Muscle of back (tissue), 3 donors: ENCODE measurements at regions not wholly inside any gene's neighbourhood (a gene's known extent, or its start where the extent isn't known, plus 50 kb on each side); places are given as distances from the start of the nearest gene placed in this dataset.
"Not testable (repeated sequence)": the region's sequence is repeated elsewhere in the genome, so short reads cannot be mapped to it uniquely, and the experiment has no call there.

Experiments used
- DNase-seq, 3 donors: peaks; one replicate each; pipeline versions ENCODE4 v3.0.0 to v3.0.0-alpha.2; 2013

- no peak for DNase-seq
Observed at GRCh38 chr1:182159443-182159842, 97.9 kb upstream of the ZNF648 start.

- no peak for DNase-seq
Observed at GRCh38 chr1:182157187-182157586, 95.7 kb upstream of the ZNF648 start.

GRCh38 chr1:182154425-182154824, 92.9 kb upstream of the ZNF648 start:
- DNase-seq = not testable (repeated sequence)

GRCh38 chr1:182149411-182149965, 88.0 kb upstream of the ZNF648 start:
- DNase-seq = peak; percentile 43 to 58 (median 44)

- no peak for DNase-seq
Observed at GRCh38 chr1:182147951-182148350, 86.4 kb upstream of the ZNF648 start.

DNA sequence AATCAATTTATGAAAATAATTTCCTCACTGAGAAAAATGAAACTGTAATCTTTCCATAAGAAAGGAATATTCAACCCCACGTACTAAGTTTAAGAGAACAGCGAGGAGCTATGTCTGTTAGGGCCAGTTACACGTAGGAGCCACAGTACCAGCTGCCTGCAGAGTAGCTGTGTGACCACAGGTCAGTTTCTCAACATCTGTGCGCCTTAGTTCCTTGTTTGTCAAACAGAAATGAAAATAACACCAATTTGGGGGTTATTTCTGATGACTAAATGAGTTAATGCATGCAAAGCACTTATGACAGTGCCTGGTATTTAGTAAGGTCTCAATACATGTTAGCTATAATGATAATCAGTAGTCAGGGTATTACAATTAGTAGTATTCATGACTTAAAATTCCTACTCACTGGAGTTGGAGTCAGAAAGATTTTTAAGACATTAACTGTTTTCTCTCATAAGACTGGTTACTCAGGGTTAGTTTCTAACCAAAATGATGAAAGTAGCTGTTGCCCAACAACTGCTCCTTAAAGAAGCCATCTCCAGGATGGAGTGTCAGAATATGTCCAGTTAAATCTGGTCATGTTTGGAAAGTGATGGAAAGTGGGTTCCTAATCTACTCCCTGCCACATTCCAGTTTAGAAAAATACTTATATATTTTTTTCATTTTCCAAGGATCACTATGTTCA, 85.8 kb upstream of the ZNF648 start:
- DNase-seq = no peak

DNA sequence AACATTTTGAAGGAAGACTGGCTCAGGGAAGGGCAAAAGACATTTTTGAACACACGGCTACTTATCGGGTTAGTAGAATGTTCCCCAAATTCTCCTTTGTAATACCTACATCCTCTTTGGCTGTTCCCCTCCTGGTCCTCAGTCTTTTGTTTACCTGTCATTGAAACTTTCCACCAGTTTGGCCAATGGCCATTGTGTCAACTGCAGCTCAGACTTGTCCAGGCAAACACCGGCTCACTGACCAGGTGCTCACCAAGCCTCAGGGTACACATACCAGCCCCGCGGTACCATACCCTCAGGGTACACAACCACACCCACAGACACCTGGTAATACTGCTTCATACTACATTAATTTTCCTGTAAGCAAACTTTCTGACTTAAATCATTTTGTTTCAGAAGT, 84.8 kb upstream of the ZNF648 start:
- no peak for DNase-seq

DNA sequence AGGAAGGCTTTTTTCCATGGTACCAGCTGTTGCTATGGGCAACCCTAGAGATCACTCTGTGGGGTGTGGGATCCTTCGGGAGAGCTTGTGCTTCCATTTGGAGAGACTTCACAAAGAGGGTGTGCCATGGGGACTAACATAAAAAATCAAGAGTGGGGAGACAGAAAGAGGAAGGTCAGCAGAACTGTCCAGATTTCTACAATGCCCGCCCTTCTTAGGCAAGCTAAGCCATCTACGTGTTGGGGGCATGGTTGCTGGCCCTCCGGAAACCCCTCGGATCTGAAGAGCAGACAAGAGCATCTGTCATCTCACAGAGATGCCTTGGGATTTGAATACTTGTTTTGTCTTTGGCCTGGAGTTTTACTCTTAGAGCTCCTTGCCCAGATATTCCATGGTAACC, 83.9 kb upstream of the ZNF648 start:
- no peak for DNase-seq

GRCh38 chr1:182144646-182145030, 83.1 kb upstream of the ZNF648 start:
- DNase-seq = no peak

DNA sequence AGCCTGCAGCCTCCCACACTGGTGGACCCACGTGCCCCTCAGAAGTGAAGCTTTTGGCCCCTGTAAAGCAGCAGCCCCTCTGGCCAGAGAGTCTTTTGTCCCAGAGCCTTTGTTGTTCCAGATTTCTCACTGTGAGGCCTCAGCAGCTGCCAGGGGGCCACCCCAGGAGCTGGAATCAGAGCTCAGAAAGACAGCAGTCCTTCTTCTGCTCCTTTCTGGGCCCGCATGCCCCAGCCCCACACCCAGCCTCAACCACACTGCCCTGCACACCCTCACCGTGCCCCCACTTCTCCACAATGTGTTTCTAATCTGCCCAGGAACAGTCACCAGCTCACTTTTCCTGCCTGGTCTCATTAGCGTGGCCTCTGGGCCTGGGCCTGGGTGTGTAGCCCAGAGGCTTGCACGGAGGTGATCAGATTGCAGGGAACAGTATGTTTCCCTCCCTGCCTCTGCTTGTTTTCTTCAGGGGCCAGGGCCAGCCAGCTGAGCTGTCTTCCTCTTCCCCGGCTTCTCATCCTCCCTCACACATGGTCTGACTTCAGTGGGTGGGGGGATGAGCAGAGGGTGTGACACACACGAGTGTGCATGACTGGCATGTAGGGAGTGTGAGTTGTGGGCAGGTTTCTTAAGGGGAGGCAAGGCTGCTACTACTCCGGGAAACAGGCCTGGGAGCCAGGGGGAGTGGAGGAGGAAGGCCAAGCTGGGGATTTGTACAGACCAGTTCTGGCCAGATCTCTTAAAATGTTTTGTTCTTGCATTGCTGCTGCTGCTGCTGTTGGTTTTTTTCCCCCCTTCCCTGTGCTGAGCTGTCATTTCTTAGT, 82.5 kb upstream of the ZNF648 start:
- DNase-seq = peak; percentile 85 to 95 (median 89)

DNA sequence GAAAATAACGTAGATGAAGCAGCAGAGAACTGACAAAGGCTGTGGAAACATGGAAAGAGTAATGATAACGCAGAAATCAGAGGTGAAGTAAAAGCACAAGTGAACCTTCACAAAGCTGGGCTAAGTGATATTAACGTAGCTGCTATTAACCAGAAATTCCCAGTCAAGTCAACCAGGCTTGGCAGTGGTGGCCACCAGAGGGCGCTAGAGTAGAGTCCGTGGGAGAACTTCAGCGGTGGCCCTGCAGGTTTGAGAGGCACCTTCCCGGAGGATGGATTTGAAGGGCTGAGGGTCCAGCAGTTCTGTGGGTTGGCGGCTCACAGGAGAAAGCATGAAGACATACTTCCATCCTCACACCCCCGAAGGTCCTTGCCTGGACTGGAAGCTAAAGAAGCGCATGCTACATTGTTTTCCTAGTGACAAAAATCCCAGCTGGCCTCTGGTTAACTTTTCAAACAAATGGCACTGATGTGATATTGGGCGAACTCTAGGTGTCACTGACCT, 81.7 kb upstream of the ZNF648 start:
- DNase-seq = peak; percentile 90 to 95 (median 91)

DNA sequence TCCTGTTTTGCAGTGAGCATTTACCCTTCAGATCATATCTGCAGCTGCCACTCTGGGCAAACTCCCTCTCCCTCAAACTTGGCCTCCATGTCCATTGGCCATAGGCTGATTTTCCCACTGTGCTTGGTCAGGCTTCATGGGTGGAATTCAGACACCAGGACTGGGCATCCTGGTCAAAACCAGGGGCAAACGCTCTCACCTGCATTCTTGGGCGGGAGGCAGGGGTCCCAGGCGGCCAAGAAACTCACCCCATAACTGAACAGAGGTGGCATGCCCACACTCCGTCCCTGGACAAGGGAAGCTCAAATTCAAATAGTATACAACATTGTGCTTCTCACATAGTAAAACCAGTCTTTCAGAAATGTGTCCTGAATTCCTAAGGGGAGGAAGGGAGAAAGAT, 81.1 kb upstream of the ZNF648 start:
- DNase-seq = no peak

DNA sequence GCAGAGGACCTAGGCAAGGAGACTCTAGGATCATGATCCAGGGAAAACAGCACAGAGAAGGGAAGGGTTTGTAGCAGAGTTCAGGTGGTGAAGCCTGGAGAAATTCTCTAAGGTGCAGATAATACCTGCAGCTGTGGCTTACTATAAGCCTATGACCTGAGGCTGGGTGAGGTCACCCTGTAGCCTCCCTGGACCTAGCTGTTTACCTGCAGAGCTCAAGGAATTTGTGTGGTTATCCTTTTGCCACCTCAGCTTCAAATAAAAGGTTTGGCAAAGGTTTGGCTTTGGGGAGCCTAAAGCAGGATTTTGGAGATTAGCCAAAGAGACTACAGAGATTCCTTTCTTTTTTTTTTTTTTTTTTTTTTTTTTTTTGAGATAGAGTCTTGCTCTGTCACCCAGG, 79.5 kb upstream of the ZNF648 start:
- DNase-seq = no peak

- no peak for DNase-seq
Observed at GRCh38 chr1:182139496-182139895, 78.0 kb upstream of the ZNF648 start.

GRCh38 chr1:182137546-182137945, 76.0 kb upstream of the ZNF648 start:
- no peak for DNase-seq

GRCh38 chr1:182135946-182136345, 74.4 kb upstream of the ZNF648 start:
- DNase-seq = no peak

DNA sequence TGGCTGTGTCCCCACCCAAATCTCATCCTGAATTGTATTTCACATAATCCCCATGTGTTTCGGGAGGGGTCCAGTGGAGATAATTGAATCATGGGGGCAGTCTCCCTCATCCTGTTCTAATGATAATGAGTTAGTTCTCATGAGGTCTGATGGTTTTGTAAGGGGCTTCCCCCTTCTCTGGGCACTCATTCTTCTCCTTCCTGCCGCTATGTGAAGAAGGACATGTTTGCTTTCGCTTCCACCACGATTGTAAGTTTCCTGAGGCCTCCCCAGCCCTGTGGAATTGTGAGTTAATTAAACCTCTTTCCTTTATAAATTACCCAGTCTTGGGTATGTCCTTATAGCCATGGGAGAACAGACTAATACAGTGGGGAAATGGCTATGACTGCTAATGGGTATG, 72.7 kb upstream of the ZNF648 start:
- DNase-seq = no peak

- DNase-seq = no peak
Observed at GRCh38 chr1:182133181-182133580, 71.7 kb upstream of the ZNF648 start.

- no peak for DNase-seq
Observed at GRCh38 chr1:182129398-182129797, 67.9 kb upstream of the ZNF648 start.

- no peak for DNase-seq
Observed at GRCh38 chr1:182128502-182128901, 67.0 kb upstream of the ZNF648 start.

DNA sequence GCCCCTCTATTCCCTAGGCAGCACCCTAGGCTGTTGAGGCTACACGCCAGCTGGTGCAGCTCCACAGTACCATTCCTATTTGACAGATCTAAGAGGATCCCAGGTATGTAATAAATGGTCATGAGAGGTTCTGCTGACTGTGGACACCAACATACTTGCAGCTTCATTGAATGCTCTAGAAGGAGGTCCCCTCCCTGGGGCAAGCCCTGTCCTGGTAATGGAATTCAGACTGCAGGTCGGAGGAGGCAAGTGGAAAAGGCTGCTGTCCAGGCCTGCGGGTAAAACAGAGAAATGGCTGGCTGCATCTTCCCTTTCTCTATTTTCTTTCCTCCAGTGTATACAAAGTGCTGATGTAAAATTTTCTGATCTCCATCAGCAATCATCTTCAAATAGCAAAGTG, 66.1 kb upstream of the ZNF648 start:
- no peak for DNase-seq

DNA sequence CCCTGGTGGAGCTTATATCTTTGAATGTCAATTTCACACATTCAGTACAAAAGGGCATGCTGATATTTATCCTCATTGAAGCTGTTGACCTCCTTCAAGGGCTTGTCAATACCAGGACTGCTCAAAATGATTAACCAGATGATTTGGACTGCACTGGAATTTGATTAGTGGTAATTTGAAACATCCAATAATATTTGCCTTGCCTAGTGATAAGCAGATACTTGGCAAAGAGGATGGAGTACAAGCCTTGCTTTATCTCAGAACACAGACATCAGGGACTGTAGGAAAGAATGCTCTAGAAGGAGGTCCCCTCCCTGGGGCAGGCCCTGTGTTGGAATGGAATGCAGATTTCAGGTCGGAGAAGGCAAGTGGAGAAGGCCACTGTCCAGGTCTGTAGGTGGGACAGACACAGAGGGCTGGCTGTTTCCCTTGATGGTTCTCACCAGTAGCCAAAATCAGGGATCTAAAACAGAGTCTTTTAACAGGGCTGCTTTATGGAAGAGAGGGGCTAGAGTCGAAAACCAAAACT, 64.8 kb upstream of the ZNF648 start:
- no peak for DNase-seq

DNA sequence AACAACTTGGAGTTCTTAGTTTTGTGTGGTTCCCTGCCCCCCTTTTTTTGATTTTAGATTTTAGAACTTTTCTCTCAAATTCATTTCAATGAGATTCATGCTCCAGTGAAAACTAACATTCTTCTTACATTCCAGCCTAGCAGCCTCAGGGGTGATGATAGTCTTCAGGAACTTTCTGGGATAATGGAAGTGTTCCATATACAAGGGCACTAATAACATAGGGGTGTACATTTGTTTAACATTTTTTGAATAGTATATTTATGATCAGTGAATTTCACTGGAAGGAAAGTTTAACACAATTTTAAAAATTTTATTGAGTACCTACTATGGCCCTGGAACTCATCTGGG, 61.4 kb upstream of the ZNF648 start:
- DNase-seq = no peak
